ENCODE measurements at regions not wholly inside any gene's neighbourhood (a gene's known extent, or its start where the extent isn't known, plus 50 kb on each side); places are given as distances from the start of the nearest gene placed in this dataset.

- H3K4me3 ChIP-seq = no peak overlapping the region
- ATAC-seq = no peak
- 58 to 66% (median 61%) methylated on average over 4 to 5 of the region's 5 CpGs for WGBS, 4 donors
- peaks cover 0 to under 1% (median 0%) of the 10 kb centered on the region in 12 donors for H3K9me3 ChIP-seq
- no peak for DNase-seq
- no peak for TF ChIP-seq POLR2A (IDR thresholded peaks at IDR 0.05)
- no peak for TF ChIP-seq CTCF (IDR thresholded peaks at IDR 0.05)
- H3K36me3 ChIP-seq = no peaks in the 10 kb centered on the region
- peaks cover 0 to 4% (median 0%) of the 10 kb centered on the region in 9 donors for H3K27me3 ChIP-seq
- H3K4me1 ChIP-seq = no peaks in the 10 kb centered on the region
- intact Hi-C loops (cut with DNase I) = no loop called here
- no peak overlapping the region for H3K27ac ChIP-seq
Measured at GRCh38 chr6:120996340-120996739, 337.9 kb downstream of the TBC1D32 start.

GRCh38 chr6:120994573-120994967, 339.7 kb downstream of the TBC1D32 start:
- intact Hi-C loops (cut with DNase I) = no loop called here
- no peak overlapping the region for H3K27ac ChIP-seq
- no peaks in the 10 kb centered on the region for H3K36me3 ChIP-seq
- 58 to 72% (median 65%) methylated on average over 4 of the region's 4 CpGs for WGBS, 4 donors
- no peaks in the 10 kb centered on the region for H3K9me3 ChIP-seq
- no peak for DNase-seq
- H3K27me3 ChIP-seq = peaks cover 0 to 4% (median 0%) of the 10 kb centered on the region in 9 donors
- no peak for TF ChIP-seq CTCF (IDR thresholded peaks at IDR 0.05)
- TF ChIP-seq POLR2A (IDR thresholded peaks at IDR 0.05) = no peak
- H3K4me1 ChIP-seq = no peaks in the 10 kb centered on the region
- ATAC-seq = no peak
- no peak overlapping the region for H3K4me3 ChIP-seq

- peaks cover 0 to 4% (median 0%) of the 10 kb centered on the region in 9 donors for H3K27me3 ChIP-seq
- no peak overlapping the region for H3K27ac ChIP-seq
- 63 to 88% (median 75%) methylated on average over 2 of the region's 2 CpGs for WGBS, 4 donors
- no peaks in the 10 kb centered on the region for H3K9me3 ChIP-seq
- intact Hi-C loops (cut with DNase I) = no loop called here
- ATAC-seq (no peak), DNase-seq (no peak)
- TF ChIP-seq POLR2A (IDR thresholded peaks at IDR 0.05) (no peak), CTCF (IDR thresholded peaks at IDR 0.05) (no peak)
- H3K4me1 ChIP-seq = no peaks in the 10 kb centered on the region
- H3K36me3 ChIP-seq = no peaks in the 10 kb centered on the region
- no peak overlapping the region for H3K4me3 ChIP-seq
Measured at GRCh38 chr6:120993929-120994572, 340.2 kb downstream of the TBC1D32 start.

- Histone ChIP-seq H3K4me3 (no peak overlapping the region), H3K9me3 (no peaks in the 10 kb centered on the region), H3K27me3 (peaks cover 0 to 4% (median 0%) of the 10 kb centered on the region in 9 donors), H3K4me1 (no peaks in the 10 kb centered on the region), H3K36me3 (no peaks in the 10 kb centered on the region), H3K27ac (no peak overlapping the region)
- DNase-seq (no peak), ATAC-seq (no peak)
- intact Hi-C loops (cut with DNase I) = no loop called here
- TF ChIP-seq CTCF (IDR thresholded peaks at IDR 0.05) (no peak), POLR2A (IDR thresholded peaks at IDR 0.05) (no peak)
Measured at GRCh38 chr6:120992257-120992656, 342.0 kb downstream of the TBC1D32 start.

Data from heart left ventricle (tissue), 16 donors.